Dermis blood vessel endothelial cell (primary cell): ENCODE measurements at regions not wholly inside any gene's neighbourhood (a gene's known extent, or its start where the extent isn't known, plus 50 kb on each side); places are given as distances from the start of the nearest gene placed in this dataset.

Source experiments
- DNase-seq: peaks from one replicate; pipeline ENCODE4 v3.0.0; 2010

- no peak for DNase-seq
Measured at GRCh38 chr7:25638590-25639244, 410.4 kb upstream of the NPVF start.

- DNase-seq: no peak
Measured at GRCh38 chr7:25642849-25643248, 414.6 kb upstream of the NPVF start.

- no peak for DNase-seq
Measured at GRCh38 chr7:25643286-25643685, 415.0 kb upstream of the NPVF start.

GRCh38 chr7:25643770-25644394, 415.6 kb upstream of the NPVF start:
- no peak for DNase-seq

GRCh38 chr7:25646726-25647413, 418.6 kb upstream of the NPVF start:
- no peak for DNase-seq

GRCh38 chr7:25647872-25648271, 419.6 kb upstream of the NPVF start:
- no peak for DNase-seq

GRCh38 chr7:25652366-25652765, 424.1 kb upstream of the NPVF start:
- DNase-seq: no peak

GRCh38 chr7:25653384-25653783, 425.1 kb upstream of the NPVF start:
- DNase-seq: no peak

GRCh38 chr7:25656071-25656470, 427.8 kb upstream of the NPVF start:
- no peak for DNase-seq

GRCh38 chr7:25656581-25657026, 428.3 kb upstream of the NPVF start:
- DNase-seq: no peak

GRCh38 chr7:25658375-25658774, 430.1 kb upstream of the NPVF start:
- DNase-seq: no peak

GRCh38 chr7:25659841-25660240, 431.6 kb upstream of the NPVF start:
- no peak for DNase-seq

- no peak for DNase-seq
Measured at GRCh38 chr7:25662841-25663800, 434.8 kb upstream of the NPVF start.

- DNase-seq: no peak
Measured at GRCh38 chr7:25663877-25664276, 435.6 kb upstream of the NPVF start.

GRCh38 chr7:25664593-25664992, 436.3 kb upstream of the NPVF start:
- no peak for DNase-seq

GRCh38 chr7:25665374-25665773, 437.1 kb upstream of the NPVF start:
- DNase-seq: no peak

GRCh38 chr7:25665903-25666670, 437.8 kb upstream of the NPVF start:
- DNase-seq: no peak

GRCh38 chr7:25666671-25667060, 438.4 kb upstream of the NPVF start:
- DNase-seq: no peak

GRCh38 chr7:25669281-25669781, 441.0 kb upstream of the NPVF start:
- no peak for DNase-seq

GRCh38 chr7:25669961-25670841, 441.9 kb upstream of the NPVF start:
- DNase-seq: no peak

- no peak for DNase-seq
Measured at GRCh38 chr7:25671111-25671510, 442.8 kb upstream of the NPVF start.
